GM12878 (cell line): ENCODE measurements at regions not wholly inside any gene's neighbourhood (a gene's known extent, or its start where the extent isn't known, plus 50 kb on each side); places are given as distances from the start of the nearest gene placed in this dataset.

Source experiments
- ATAC-seq: fragments of 200-7000 bp; cut with Tn5 transposase; 3 replicates; pipeline ENCODE4 v1.9.1; 2020; ENCODE audit warnings: mild to moderate bottlenecking, moderate library complexity
- BruUV-seq: library from RNA; stranded (reverse); fragments of 400-500 nt; replicated peaks from 2 replicates; lab custom pipeline; 2021; lab: Mats Ljungman, UMichigan
- CTCF ChIA-PET: fragments of 300-600 bp; sonication (Branson Sonifier 250); formaldehyde crosslinking; extraction: SDS; loops from one replicate; lab custom pipeline; 2021; ENCODE audit warnings: inconsistent platforms; lab: Yijun Ruan, JAX
- POLR2A ChIA-PET: fragments of 350-600 bp; formaldehyde crosslinking; extraction: SDS; loops from one replicate; lab custom pipeline; 2021; ENCODE audit warnings: inconsistent platforms; lab: Charles Lee
- RAD21 ChIA-PET: fragments of 300-600 bp; sonication (Branson Sonifier 250); formaldehyde crosslinking; loops from one replicate; lab custom pipeline; 2023; ENCODE audit warnings: antibody characterized with exemption; ENCODE audit not compliant: unreplicated experiment; lab: Charles Lee
- SMC1A ChIA-PET: fragments of 300-600 bp; sonication (Branson Sonifier 250); formaldehyde crosslinking; loops from one replicate; lab custom pipeline; 2023; ENCODE audit not compliant: unreplicated experiment, uncharacterized antibody; lab: Charles Lee
- DNase-seq: peaks from one replicate; pipeline ENCODE4 v3.0.0-alpha.2; 2011; ENCODE audit warnings: low read depth, low spot score
- FAIRE-seq: peaks from 3 replicates; lab custom pipeline; 2011; peaks lifted over from hg19 to GRCh38; lab: Jason Lieb, UNC
- H2AFZ ChIP-seq: 2 replicates; pipeline ENCODE4 v1.6.0; 2011; ENCODE audit warnings: low read depth, low read length, control low read depth; ENCODE audit not compliant: control insufficient read depth
- H3K27ac ChIP-seq: 2 replicates; pipeline ENCODE4 v1.5.1; 2011; ENCODE audit warnings: control low read depth; ENCODE audit not compliant: control insufficient read depth, insufficient read depth
- H3K27me3 ChIP-seq, 2 experiments: replicated peaks in 1 of 2; 2 replicates each; pipeline versions ENCODE4 v1.6.0 to v1.6.1; 2011; ENCODE audit warnings: low read length in 1 of 2; ENCODE audit not compliant: control insufficient read depth in 2 of 2, insufficient read depth in 2 of 2
- H3K36me3 ChIP-seq, 2 experiments: 2 replicates each; pipeline ENCODE4 v1.5.1; 2011; ENCODE audit warnings: low read length in 1 of 2; ENCODE audit not compliant: control insufficient read depth in 2 of 2, insufficient read depth in 2 of 2
- H3K4me1 ChIP-seq: 2 replicates; pipeline ENCODE4 v1.6.1; 2011; ENCODE audit warnings: mild to moderate bottlenecking, low read length, moderate library complexity, mixed read lengths; ENCODE audit not compliant: control insufficient read depth, insufficient read depth
- H3K4me2 ChIP-seq: 2 replicates; pipeline ENCODE4 v1.6.0; 2011; ENCODE audit warnings: control low read depth; ENCODE audit not compliant: control insufficient read depth, insufficient read depth
- H3K4me3 ChIP-seq: fragments of 200-600 bp; sonication (generic); 2 replicates; pipeline ENCODE4 v1.5.1; 2016
- H3K79me2 ChIP-seq: 2 replicates; pipeline ENCODE4 v1.6.0; 2011; ENCODE audit warnings: low read length; ENCODE audit not compliant: control insufficient read depth, insufficient read depth
- H3K9ac ChIP-seq: 2 replicates; pipeline ENCODE4 v1.8.0; 2011; ENCODE audit warnings: low read length, control low read depth, mixed read lengths; ENCODE audit not compliant: control insufficient read depth, insufficient read depth
- H3K9me3 ChIP-seq: replicated peaks from 3 replicates; pipeline ENCODE4 v1.5.1; 2011; ENCODE audit warnings: mild to moderate bottlenecking, low read length; ENCODE audit not compliant: control insufficient read depth, insufficient read depth
- H4K20me1 ChIP-seq: 2 replicates; pipeline ENCODE4 v1.6.0; 2011; ENCODE audit not compliant: control insufficient read depth, insufficient read depth
- CBX5 ChIP-seq: sonication (generic); IDR thresholded peaks from 2 replicates; pipeline ENCODE4 v1.6.1; 2016; ENCODE audit warnings: low read depth, moderate library complexity, mild to moderate bottlenecking, inconsistent platforms
- ELK1 ChIP-seq: IDR thresholded peaks from 2 replicates; pipeline ENCODE4 v1.6.1; 2012; ENCODE audit warnings: low read depth, low read length, improper control_type of control experiment
- ESRRA ChIP-seq: IDR thresholded peaks from 2 replicates; pipeline ENCODE4 v1.6.1; 2012; ENCODE audit warnings: mild to moderate bottlenecking, low read length, improper control_type of control experiment
- IKZF1 ChIP-seq: fragments of 450-650 bp; conservative IDR thresholded peaks from 2 replicates; pipeline ENCODE4 v1.6.1; 2017; ENCODE audit warnings: antibody characterized with exemption, mild to moderate bottlenecking
- KLF5 ChIP-seq: fragments of 450-650 bp; IDR thresholded peaks from 2 replicates; pipeline ENCODE4 v1.6.1; 2014; ENCODE audit warnings: mild to moderate bottlenecking; ENCODE audit not compliant: partially characterized antibody
- PAX8 ChIP-seq: fragments of 450-650 bp; IDR thresholded peaks from 2 replicates; pipeline ENCODE4 v1.6.1; 2017; ENCODE audit warnings: mild to moderate bottlenecking, moderate library complexity
- PML ChIP-seq: IDR thresholded peaks from 2 replicates; pipeline ENCODE4 v1.6.1; 2012; ENCODE audit warnings: low read length, inconsistent platforms
- RELB ChIP-seq: fragments of 450-650 bp; IDR thresholded peaks from 2 replicates; pipeline ENCODE4 v1.6.1; 2017; ENCODE audit warnings: low read depth, mild to moderate bottlenecking, moderate library complexity
- SP1 ChIP-seq: IDR thresholded peaks from one replicate; pipeline ENCODE4 v1.6.1; 2011; ENCODE audit warnings: low read depth, low read length
- ZBED1 ChIP-seq: IDR thresholded peaks from 2 replicates; pipeline ENCODE4 v1.6.1; 2016; ENCODE audit warnings: borderline replicate concordance
- ZBTB4 ChIP-seq: fragments of 450-650 bp; formaldehyde crosslinking; IDR thresholded peaks from 2 replicates; pipeline ENCODE4 v1.4.0; 2022; ENCODE audit warnings: mild to moderate bottlenecking, moderate library complexity
- ZNF384 ChIP-seq: IDR thresholded peaks from 2 replicates; pipeline ENCODE4 v1.6.1; 2012; ENCODE audit warnings: low read depth, mild to moderate bottlenecking, low read length, improper control_type of control experiment, borderline replicate concordance
- WGBS: methylation state at CpG from one replicate; pipeline ENCODE4 v1.1.6; 2016; ENCODE audit warnings: low lambda C conversion rate; ENCODE audit not compliant: insufficient replicate concordance, insufficient coverage; ENCODE audit errors: missing lambda C conversion rate; 5-methylcytosine and 5-hydroxymethylcytosine counted together
- in situ Hi-C: fragments of 300-500 bp; cut with MboI; formaldehyde crosslinking; loops from 9 replicates; pipeline ENCODE4 v1.14.3; 2018; ENCODE audit warnings: mixed read lengths
- intact Hi-C: fragments of 100-400 bp; cut with micrococcal nuclease; formaldehyde crosslinking; loops from one replicate; pipeline ENCODE4 v1.14.2; 2022; ENCODE audit not compliant: unreplicated experiment

- TF ChIP-seq CBX5: no peak
Measured at GRCh38 chr12:14059548-14059947, 78.1 kb upstream of the GRIN2B start (continued).

- Histone ChIP-seq H3K4me3 (no peak overlapping the region), H3K27me3 (no peaks in the 10 kb centered on the region; a peak in 1 of 4 replicates), H3K27ac (no peak overlapping the region), H3K9me3 (no peaks in the 10 kb centered on the region), H3K36me3 (no peaks in the 10 kb centered on the region), H3K4me2 (no peak overlapping the region), H3K79me2 (no peaks in the 10 kb centered on the region), H3K4me1 (no peaks in the 10 kb centered on the region), H3K9ac (no peak overlapping the region), H4K20me1 (no peaks in the 10 kb centered on the region), H2AFZ (no peak overlapping the region)
- BruUV-seq: no TSS peak
- in situ Hi-C loops (no loop called here), intact Hi-C loops (no loop called here)
- ChIA-PET CTCF (interaction anchor here (0.8 kb wide), 1 partner anchor 13 kb away, joined by 3 read pairs; no protein-coding TSS in a partner anchor), SMC1A (interaction anchor here (1.4 kb wide), 1 partner anchor 11 kb away, joined by 3 read pairs; no protein-coding TSS in a partner anchor), POLR2A (no interaction called here), RAD21 (no interaction called here)
- WGBS: 0% methylated on average over 1 of the region's 1 CpG
- TF ChIP-seq ZNF384 (no peak), ZBED1 (no peak), KLF5 (no peak)
- FAIRE-seq: peak; percentile 7
- ATAC-seq: no peak
- no peak for DNase-seq
Measured at GRCh38 chr12:14065616-14066015, 84.2 kb upstream of the GRIN2B start.

GRCh38 chr12:14066021-14066420 is 84.6 kb upstream of the GRIN2B start:
- Histone ChIP-seq H3K9me3 (no peaks in the 10 kb centered on the region), H2AFZ (no peak overlapping the region), H3K4me1 (no peaks in the 10 kb centered on the region), H3K4me2 (no peak overlapping the region), H3K36me3 (no peaks in the 10 kb centered on the region), H3K27ac (no peak overlapping the region), H3K79me2 (no peaks in the 10 kb centered on the region), H4K20me1 (no peaks in the 10 kb centered on the region), H3K9ac (no peak overlapping the region), H3K4me3 (no peak overlapping the region), H3K27me3 (no peaks in the 10 kb centered on the region; a peak in 1 of 4 replicates)
- DNase-seq (no peak), FAIRE-seq (no peak), ATAC-seq (no peak)
- ChIA-PET POLR2A (no interaction called here), CTCF (interaction anchor here (0.8 kb wide), 1 partner anchor 13 kb away, joined by 3 read pairs; no protein-coding TSS in a partner anchor), RAD21 (no interaction called here), SMC1A (interaction anchor here (1.4 kb wide), 1 partner anchor 11 kb away, joined by 3 read pairs; no protein-coding TSS in a partner anchor)
- in situ Hi-C loops: no loop called here
- intact Hi-C loops: no loop called here
- BruUV-seq: no TSS peak
- no peak for TF ChIP-seq RELB
- no peak for TF ChIP-seq ZBTB4 (CRISPR knock-in tag)
- TF ChIP-seq ESRRA: no peak
- no peak for TF ChIP-seq ZNF384
- TF ChIP-seq IKZF1: no peak
- TF ChIP-seq SP1: no peak
- no peak for TF ChIP-seq PML
- no peak for TF ChIP-seq ELK1
- TF ChIP-seq PAX8: no peak
